SU-DHL-6 (cell line): ENCODE measurements at regions not wholly inside any gene's neighbourhood (a gene's known extent, or its start where the extent isn't known, plus 50 kb on each side); places are given as distances from the start of the nearest gene placed in this dataset.
"Not testable (repeated sequence)": the region's sequence is repeated elsewhere in the genome, so short reads cannot be mapped to it uniquely, and the experiment has no call there.

Source experiments
- EZH2phosphoT487 ChIP-seq: fragments of 200-600 bp; sonication (generic), shearing (Covaris generic); conservative IDR thresholded peaks from 2 replicates; pipeline ENCODE4 v1.6.1; 2018; ENCODE audit warnings: mild to moderate bottlenecking, antibody characterized with exemption, low read length, moderate library complexity, mixed read lengths
- TF ChIP-seq, protein P1 (sequence below): fragments of 200-600 bp; sonication (generic); IDR thresholded peaks from one replicate; pipeline ENCODE4 v1.5.1; 2017; ENCODE audit warnings: antibody characterized with exemption, mild to moderate bottlenecking, low read length, moderate library complexity; ENCODE audit not compliant: insufficient read depth, poor library complexity, severe bottlenecking

DNA sequence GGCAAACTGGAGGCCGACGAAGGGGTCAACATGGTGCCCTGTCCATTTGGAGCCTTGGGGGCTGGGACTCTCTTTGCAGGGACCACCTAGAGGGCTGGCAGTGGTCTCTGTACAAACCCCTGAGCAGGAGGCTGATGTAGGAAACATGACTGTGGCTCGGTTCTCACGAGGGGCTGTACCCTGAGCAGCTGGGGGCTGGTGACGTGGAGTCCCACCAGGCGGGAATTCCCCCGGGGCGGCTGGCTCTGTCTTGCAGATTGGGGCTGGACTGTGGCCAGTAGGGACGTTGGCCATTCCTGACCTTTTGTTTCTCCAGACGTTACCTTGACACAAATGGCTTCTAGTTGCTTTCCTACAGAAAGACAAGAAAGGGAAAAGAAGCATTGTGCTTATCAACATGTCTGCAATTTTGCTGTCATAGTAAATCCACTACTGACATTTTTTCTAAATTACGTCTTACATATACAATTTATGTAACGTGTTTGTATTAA is 115.6 kb upstream of the PRKX start:
- TF ChIP-seq, protein P1, sequence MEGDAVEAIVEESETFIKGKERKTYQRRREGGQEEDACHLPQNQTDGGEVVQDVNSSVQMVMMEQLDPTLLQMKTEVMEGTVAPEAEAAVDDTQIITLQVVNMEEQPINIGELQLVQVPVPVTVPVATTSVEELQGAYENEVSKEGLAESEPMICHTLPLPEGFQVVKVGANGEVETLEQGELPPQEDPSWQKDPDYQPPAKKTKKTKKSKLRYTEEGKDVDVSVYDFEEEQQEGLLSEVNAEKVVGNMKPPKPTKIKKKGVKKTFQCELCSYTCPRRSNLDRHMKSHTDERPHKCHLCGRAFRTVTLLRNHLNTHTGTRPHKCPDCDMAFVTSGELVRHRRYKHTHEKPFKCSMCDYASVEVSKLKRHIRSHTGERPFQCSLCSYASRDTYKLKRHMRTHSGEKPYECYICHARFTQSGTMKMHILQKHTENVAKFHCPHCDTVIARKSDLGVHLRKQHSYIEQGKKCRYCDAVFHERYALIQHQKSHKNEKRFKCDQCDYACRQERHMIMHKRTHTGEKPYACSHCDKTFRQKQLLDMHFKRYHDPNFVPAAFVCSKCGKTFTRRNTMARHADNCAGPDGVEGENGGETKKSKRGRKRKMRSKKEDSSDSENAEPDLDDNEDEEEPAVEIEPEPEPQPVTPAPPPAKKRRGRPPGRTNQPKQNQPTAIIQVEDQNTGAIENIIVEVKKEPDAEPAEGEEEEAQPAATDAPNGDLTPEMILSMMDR: not testable (repeated sequence)
- TF ChIP-seq EZH2phosphoT487: not testable (repeated sequence)
